Glomerular visceral epithelial cell (primary cell): ENCODE measurements at regions not wholly inside any gene's neighbourhood (a gene's known extent, or its start where the extent isn't known, plus 50 kb on each side); places are given as distances from the start of the nearest gene placed in this dataset.
"Not testable (repeated sequence)": the region's sequence is repeated elsewhere in the genome, so short reads cannot be mapped to it uniquely, and the experiment has no call there.

Experiments used
- DNase-seq: peaks from one replicate; pipeline ENCODE4 v3.0.0-alpha.2; 2016; ENCODE audit errors: extremely low spot score

DNA sequence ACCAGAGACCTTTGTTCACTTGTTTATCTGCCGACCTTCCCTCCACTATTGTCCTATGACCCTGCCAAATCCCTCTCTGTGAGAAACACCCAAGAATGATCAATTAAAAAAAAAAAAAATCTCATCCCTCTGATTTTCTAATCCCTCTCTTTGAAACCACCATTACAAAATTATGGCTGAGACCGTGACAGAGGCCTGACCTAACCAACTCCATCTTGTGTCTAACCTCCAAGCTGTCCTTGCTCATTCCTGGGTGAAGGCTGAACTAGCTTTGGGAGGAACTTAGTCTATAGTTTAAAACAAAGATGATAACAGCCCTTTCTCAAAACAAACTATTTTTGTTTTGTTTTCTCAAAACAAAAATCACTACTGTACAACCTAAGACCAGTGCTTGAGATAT lies 474.5 kb downstream of the TMEM114 start:
- no peak for DNase-seq

DNA sequence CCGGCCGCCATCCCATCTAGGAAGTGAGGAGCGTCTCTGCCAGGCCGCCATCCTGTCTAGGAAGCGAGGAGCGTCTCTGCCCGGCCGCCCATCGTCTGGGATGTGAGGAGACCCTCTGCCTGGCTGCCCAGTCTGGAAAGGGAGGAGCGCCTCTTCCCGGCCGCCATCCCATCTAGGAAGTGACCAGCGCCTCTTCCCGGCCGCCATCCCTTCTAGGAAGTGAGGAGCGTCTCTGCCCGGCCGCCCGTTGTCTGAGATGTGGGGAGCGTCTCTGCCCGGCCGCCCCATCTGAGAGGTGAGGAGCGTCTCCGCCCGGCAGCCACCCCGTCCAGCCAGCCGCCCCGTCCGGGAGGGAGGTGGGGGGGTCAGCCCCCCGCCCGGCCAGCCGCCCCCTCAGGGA lies 475.4 kb downstream of the TMEM114 start:
- not testable (repeated sequence) for DNase-seq

DNA sequence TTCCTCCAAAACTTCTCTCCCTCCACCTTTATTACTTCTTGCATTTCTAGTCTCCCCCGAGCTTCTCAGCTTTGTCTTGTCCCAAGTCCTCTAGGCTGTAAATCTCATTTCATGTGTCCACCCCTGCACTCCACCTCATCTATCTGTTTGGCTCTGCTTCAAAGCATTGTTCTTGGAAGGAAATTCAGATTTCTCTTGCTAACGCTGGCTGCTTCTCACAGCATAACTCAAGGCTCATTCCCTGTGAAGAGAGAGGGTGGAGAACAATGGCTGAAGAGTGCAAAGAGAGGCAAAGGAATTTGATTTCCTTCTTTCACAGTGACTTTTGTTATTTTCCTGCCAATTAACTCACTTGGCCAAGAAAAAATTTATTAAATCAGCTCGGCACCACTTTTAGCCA lies 476.5 kb downstream of the TMEM114 start:
- no peak for DNase-seq

DNA sequence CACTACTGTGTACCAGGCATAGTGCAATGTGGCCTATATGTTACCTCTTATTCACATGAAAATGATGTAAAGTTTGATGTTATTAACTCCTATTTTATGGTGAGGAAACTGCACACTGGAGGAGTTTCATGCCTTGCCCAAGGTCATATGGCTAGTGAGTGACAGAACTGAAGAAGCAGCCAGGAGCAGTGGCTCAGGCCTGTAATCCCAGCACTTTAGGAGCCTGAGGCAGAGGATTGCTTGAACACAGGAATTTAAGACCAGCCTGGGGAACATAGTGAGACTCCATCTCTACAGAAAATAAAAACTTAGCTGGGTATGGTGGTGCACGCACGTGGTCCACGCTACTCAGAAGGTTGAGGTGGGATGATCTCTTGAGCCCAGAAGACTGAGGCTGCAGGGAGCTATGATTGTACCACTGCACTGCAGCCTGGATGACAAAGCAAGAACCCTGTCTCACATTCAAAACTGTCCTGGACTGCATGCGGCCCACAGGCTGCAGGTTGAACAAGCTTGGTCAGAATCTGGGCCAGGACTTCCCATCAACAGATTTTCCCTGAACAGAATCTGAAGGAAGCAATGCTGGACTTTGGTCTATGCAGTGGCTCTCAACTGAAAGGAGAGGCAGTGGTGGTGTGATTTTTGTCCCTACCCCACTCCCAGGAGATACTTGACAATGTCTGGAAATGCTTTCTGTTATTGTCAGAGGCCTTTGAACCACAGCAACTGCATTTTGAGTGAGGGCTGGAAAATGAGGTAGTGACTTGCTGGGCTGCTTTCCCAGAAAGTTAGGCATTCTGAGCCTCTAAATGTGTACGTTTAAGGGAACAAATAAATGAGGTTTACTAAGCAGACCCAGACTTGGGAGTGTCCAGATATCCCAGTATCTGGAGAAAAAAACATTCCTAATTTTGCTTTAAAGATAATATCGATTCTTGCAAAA lies 479.5 kb downstream of the TMEM114 start:
- no peak for DNase-seq

DNA sequence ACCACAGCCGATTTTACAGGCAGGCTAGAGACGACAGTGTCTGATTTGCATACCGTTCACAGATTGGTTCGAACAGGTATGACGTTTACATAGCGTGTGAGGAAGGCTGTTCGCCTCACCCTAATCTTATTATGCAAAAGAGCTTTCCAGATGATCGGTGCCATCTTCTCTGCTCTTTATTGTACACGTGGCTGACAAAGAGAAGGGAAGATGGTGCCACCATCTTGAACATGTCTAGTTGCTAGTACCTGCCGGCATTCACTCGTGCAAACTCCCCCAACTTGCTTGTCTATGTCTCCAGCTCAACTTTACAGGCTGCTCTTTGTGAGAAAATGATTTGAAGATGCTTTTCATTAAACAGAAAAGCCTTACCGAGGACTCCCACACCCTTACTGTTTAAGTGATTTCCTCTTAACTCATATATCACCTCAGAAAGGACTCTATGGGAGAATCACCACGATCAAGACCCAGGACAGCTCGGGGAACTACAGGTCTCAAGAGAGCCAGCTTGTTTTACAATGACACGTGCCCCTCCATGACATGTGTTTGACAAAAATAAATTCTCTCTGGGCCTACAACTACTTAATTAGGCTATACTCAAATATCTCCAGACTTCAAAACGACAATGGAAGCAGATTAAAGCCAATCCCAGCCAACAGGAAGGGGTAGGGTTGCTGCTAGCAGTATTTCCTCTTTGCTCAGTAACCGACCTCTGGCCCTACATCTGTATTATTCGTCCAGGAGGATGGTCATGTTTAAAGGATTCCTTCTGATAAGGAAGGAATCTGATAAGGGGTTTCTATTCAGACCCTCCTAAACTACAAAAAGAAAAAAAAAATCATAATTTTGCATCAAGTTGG lies 480.6 kb downstream of the TMEM114 start:
- no peak for DNase-seq

DNA sequence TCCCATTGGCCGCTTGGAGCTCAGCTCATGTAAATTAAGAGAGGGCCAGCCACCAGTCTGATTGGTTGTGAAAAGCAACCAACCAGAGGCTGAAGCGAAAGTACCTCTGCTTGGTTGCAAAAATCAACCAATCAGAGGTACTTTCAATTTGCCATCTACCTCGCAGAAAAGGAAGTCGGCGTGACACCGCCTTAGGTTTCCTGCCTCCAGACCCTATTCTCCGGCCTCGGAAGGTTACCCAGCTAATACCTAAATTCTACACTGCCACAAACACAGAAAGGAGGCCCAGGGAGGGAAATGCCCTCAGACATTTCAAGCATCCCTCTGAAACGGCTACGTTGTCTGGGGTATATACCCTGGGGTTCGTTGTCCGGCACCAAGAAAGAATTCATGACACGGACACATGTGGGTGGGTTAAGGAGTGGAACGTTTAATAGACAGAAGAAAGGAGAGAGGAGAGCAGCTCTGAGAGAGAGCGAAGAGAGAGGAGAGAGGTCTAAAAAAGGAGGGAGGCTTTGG lies 481.3 kb downstream of the TMEM114 start:
- DNase-seq: no peak

DNA sequence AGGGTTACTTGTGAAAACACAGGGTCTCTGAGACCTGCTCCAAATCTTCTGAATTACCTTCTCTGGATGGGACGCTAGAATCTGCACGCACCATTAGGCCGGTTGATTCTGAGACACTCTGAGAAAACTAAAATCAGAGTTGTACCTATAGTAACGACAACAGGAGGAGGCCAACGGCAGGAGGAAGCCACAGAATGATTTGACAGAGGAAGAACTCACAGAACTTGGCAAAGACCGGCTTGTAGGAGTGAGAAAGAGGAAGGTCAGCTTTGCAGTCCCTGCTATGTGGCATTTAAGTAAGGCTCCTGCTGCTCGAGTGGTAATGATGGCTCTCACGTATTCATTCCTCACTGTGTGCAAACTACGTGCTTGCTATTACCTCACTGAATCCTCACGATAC lies 483.0 kb downstream of the TMEM114 start:
- DNase-seq: no peak

DNA sequence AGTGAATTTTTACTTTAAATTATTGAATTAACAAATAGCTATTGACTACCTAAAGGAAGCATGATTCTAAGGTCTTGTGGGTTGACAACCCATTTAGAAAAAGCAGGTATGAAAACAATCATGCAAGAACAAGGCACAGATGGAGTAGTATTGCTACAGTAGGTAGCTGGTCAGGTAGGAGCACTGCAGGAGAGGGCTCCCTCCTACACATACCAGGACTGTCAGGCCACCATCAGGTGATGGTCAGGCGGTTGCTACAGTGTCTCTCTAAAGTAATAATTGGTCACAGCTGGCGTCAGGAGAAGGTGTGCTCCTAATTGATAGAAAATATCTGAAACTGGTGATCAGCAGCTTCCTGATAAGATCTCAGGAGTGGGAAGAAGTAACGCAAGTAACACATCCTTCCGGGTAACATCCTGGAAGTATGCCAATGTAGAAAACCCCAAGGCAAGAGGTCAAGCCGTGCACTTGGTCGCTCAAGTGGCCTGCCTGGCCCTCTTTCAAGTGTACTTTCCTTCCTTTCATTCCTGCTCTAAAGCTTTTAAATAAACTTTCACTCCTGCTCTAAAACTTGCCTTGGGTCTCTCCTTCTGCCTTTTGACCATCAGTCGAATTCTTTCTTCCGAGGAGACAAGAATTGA lies 486.5 kb downstream of the TMEM114 start:
- no peak for DNase-seq

DNA sequence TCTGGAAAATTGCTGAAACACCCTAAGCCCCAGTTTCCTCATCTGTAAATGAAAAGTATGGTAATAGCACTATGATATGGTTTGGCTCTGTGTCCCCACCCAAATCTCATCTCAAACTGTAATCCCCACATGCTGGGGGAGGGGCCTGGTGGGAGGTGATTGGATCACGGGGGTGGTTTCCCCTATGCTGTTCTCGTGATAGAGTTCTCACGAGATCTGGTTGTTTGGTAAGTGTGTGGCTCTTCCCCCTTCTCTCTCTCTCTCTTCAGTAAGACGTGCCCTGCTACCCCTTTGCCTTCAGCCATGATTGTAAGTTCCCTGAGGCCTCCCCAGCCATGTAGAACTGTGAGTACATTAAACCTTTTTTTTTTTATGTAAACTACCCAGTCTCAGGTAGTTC lies 490.7 kb downstream of the TMEM114 start:
- DNase-seq: no peak

DNA sequence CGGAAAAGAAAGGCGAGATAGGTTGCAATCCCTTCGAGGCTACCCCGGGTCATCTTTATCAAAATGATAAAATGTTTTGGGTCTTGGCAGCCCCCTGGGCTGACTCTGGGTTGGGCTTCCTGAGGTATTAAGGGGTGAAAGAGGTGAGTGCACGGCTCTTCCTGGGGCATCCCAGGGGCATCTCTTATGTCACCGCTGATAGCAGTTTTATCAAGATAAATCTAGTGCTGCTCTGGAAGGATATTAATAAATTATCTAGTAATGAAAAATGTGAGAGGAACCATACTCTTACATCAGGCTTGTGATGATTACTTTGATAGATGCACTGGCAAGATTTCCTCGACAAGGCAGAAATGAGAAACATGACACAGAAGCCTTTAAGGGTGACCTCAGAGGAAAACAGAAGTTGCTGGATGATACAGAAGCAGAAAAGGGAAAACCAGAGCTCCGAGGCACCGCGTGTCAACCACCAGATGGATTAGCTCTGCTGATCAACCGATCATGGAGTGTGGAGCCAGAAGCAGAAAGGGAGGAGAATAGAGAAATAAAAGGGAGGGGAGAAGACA lies 491.3 kb downstream of the TMEM114 start:
- no peak for DNase-seq

DNA sequence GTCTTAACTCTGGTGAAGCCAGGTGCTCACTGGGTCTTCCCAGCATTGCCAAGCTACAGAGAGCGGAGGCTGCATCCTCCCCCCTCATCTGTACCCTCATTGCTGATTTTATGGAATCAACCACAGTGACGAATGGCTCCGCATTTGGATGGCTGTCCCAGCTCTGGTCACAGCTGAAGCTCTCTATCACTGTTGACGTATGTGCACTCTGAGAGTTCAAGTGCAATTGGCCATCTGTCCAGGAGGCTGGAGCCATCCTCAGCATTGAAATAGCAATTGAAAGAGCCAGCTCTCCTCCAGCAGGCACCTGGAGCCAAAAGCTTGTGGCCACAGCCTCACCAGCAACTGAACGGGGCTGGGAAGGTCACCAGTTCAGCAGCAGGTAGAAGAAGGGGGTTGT lies 494.1 kb downstream of the TMEM114 start:
- no peak for DNase-seq

DNA sequence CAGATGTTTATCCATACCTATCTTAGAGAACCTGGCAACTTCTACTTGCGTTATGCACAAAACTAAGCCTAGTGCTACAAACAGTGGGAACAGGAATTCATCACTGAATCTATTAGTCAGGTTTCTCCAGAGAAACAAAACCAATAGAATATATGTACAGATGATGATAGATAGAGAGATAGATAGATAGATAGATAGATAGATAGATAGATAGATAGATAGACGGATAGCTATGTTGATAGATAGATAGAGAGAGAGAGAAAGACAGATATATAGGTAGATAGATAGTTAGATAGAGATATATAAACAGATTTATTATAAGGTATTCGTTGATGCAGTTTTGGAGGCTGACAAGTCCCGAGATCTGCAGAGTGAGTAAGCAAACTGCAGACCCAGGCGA lies 495.6 kb downstream of the TMEM114 start:
- no peak for DNase-seq

DNA sequence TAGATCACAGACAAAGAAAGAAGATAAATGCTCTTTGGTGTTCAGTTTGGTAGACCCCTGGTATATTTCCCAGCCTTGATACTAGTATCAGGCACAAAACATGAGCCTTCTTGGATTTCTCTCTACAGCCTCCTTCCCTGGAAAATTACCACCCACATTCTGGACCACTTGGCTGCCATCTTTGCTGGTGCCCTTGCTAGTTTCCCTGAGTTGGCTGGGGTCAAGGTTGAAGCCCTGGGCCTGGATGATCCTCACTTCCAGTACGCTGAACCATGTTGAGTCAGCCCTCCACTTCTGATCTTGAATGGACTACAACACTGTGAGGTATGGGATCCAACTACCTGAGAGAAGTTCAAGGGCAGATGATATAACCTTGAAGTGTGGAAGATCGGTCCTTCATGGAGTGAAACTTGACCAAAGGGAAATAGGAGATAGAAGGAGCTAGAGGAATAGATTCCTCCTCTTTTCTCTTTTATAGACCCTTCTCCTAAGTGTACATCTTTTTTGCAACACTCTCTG lies 501.4 kb downstream of the TMEM114 start:
- DNase-seq: no peak

DNA sequence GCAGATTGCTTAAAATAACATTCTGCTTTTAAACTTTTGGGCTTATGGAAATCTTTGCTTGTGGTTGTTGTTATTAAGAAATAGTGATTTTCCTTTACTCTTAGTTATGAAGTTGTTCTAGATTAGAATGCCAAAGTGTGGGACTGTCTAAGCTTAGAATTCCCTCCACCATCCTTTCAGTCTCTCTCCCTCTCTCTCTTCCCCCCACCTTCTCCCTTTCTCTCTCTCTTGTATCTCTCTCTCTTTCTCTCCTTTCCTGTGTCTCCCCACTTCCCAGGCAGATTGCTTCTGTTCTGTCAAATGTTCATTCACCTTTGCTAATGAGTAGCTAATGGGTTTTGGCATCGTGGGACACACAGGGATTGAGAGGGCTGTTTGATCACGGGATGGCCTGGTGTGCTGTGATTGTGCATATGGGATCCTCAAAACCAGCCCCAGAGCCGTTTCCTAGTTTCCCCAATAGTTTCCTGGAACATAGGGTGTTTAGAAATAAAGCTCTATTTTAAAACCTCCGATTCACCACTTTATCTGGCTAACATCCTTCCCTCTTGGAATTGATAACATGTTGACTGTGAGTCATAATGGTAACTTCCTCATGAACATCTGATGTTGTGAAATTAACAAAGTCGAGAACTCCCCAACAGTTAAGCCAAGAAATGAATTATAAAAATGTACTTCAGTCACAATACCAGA lies 502.6 kb downstream of the TMEM114 start:
- no peak for DNase-seq

DNA sequence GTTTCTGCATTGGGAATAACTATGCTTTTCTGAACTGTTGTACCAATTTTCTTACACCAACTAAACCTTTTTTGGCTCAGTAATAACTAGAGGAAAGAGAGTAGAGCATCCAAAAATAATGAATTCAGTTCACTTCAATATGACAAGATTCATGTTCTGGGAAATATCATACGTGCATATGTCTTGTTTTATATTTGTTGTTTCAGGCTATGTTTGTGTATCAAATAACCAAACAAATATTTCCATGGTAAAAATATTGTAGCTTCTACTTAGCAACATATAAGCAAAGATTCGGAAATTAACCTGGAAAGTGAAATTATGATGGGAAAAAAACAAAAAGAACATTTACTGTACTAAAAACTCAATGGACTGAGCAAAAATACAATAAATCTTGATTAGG lies 503.2 kb downstream of the TMEM114 start:
- DNase-seq: no peak

DNA sequence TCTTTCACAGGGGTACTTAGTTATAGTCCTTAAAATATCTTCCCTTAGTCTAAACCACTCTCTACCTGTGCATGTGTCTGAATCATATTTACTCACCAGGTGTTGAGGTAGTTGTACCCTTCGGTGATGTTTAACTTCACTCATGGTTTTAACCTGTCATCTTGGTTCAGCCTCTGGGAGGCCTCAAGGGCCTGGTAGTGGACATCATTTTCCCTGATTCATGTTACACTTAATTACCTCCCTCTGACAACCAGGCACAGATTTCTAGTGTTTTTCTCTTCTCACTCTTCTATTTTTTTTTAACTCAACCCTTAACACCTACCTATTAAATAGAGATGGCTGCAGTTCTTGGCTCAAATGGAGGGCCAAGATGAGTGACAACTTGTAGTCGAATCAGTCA lies 505.4 kb downstream of the TMEM114 start:
- no peak for DNase-seq

DNA sequence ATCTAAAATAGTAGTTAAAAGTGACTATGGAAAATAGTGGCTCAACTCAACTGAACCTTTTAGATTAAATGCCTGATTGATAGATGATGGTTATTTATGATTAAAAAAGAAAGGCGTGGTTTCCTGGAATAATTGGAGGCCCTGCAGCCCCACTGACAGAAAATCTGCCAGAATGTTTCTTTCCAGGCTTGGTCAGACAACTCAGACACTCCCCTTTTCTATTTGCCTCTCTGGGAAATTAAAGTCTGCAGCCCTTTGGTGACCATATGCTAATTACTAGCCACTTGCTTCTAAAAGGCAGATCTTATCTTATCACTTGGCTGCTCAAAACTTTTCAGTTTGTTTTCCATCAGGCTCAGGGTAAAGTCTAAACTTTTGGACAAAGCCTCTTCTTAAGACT lies 506.0 kb downstream of the TMEM114 start:
- DNase-seq: no peak

DNA sequence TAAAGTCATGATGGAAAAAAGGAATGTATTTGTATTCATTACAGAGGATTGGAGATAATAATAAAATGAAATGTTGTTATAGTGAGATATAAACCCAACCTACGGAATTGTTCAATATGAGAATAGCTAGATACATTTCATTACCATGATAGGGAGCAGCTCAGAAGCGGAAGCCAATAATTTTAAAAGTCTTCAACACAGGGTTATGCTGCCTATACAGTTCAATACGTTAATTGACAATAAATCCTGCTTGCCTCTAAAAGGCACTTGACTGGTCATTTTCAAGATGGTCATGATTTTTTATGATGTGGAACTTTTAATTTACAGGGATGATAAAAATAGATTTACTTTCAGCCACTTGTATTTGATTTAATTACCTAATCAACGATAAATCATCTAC lies 506.8 kb downstream of the TMEM114 start:
- DNase-seq: no peak

DNA sequence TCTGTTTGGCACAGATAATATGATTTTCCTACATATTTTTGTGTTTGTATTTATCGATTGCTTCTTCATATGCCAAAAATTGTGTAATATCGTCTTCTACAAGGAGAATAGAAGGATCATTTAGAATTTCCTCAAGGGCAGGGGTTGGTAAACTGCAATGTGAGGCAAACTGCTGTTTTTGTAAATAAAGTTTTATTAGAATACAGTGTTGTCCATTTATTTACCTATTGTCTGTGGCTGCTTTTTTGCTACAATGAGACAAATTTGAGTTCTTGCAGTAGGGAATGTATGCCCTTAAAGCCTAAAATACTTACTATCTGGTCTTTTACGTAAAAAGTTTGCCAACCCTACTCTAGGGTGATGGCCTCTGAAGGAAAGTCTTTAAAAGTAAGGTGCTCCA lies 509.5 kb downstream of the TMEM114 start:
- no peak for DNase-seq

DNA sequence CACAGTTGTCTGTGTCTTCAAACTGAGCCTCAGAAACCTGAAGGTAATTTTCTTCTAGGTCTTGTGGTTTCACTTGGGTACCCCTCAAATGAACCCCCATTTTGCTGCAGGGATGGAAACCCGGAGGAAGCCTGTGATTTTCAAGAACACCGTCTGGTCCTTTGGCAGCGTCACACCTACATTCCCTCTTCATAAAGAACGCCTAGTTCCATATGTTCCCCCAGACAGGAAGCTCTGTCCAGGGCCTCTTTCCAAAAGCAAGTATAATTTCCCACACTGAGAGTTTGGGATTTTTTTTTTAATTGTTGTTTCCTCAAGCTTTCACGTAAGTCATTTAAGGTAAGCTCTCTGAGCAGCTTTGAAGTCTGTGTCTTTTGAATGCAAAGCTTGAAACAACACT lies 515.0 kb downstream of the TMEM114 start:
- DNase-seq: no peak

DNA sequence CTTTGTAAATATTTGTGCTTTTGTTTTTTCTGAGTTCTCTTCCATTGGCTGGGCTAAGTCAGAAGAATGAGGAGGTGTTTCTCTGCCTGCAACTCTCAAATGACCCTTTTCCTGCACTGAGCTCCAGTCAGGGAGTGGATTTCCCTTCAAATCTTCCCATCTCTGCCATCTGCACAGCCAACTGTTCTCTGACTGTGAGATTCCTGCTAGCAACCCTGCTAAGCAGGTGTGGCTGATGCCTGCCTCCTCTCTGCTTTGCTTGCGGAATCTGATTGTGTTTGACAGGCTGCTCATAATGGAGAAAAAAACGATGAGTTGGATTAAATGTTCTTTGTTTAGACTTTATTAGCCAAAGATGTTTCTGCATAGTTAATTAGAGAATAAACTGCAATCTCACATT lies 519.8 kb downstream of the TMEM114 start:
- no peak for DNase-seq
